ENCODE measurements at regions not wholly inside any gene's neighbourhood (a gene's known extent, or its start where the extent isn't known, plus 50 kb on each side); places are given as distances from the start of the nearest gene placed in this dataset.
"Not testable (repeated sequence)": the region's sequence is repeated elsewhere in the genome, so short reads cannot be mapped to it uniquely, and the experiment has no call there.

DNA sequence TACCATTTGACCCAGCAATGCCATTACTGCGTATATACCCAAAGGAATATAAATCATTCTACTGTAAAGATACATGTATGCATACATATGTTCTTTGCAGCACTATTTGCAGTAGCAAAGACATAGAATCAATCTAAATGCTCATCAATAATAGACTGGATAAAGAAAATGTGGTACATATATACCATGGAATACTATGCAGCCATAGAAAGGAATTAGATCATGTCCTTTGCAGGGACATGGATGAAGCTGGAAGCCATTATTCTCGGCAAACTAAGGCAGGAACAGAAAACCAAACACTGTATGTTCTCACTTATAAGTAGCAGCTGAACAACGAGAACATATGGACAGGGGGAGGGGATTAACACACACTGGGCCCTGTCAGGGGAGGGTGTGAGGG, 54.8 kb upstream of the ZNF30 start:
- DNase-seq (ENCODE audit: low spot score); ATAC-seq: not testable (repeated sequence)

DNA sequence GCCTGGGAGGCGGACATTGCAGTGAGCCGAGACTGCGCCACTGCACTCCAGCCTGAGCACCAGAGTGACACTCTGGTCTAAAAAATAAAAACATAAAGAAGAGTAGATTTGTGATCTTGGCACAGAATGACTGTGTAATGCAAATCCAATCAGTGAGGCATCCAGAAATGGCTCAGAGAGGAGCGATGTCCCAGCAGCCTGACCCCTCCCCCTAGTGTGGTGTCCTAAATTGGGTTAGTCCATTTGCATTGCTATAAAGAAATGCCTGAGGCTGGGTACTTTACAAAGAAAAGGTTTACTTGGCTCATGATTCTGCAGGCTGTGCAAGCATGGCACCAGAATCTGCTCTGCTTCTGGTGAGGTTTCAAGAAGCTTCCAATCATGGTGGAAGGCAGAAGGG, 59.1 kb upstream of the ZNF30 start:
- no peak for ATAC-seq
- DNase-seq (ENCODE audit: low spot score), result no peak

DNA sequence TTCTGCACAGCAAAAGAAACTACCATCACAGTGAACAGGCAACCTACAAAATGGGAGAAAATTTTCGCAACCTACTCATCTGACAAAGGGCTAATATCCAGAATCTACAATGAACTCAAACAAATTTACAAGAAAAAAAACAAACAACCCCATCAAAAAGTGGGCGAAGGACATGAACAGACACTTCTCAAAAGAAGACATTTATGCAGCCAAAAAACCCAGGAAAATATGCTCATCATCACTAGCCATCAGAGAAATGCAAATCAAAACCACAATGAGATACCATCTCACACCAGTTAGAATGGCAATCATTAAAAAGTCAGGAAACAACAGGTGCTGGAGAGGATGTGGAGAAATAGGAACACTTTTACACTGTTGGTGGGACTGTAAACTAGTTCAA, 61.5 kb upstream of the ZNF30 start:
- DNase-seq (ENCODE audit: low spot score); ATAC-seq: not testable (repeated sequence)

DNA sequence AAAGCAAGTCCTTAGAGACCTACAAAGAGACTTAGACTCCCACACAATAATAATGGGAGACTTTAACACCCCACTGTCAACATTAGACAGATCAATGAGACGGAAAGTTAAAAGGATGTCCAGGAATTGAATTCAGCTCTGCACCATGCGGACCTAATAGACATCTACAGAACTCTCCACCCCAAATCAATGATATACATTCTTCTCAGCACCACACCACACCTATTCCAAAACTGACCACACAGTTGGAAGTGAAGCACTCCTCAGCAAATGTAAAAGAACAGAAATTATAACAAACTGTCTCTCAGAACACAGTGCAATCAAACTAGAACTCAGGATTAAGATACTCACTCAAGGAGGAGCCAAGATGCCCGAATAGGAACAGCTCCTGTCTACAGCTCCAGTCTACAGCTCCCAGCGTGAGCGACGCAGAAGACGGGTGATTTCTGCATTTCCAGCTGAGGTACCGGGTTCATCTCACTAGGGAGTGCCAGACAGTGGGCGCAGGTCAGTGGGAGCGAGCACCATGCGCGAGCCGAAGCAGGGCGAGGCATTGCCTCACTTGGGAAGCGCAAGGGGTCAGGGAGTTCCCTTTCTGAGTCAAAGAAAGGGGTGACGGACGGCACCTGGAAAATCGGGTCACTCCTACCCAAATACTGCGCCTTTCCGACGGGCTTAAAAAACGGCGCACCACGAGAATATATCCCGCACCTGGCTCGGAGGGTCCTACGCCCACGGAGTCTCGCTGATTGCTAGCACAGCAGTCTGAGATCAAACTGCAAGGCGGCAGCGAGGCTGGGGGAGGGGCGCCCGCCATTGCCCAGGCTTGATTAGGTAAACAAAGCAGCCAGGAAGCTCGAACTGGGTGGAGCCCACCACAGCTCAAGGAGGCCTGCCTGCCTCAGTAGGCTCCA, 66.6 kb upstream of the ZNF30 start:
- ATAC-seq; DNase-seq (ENCODE audit: low spot score): not testable (repeated sequence)

DNA sequence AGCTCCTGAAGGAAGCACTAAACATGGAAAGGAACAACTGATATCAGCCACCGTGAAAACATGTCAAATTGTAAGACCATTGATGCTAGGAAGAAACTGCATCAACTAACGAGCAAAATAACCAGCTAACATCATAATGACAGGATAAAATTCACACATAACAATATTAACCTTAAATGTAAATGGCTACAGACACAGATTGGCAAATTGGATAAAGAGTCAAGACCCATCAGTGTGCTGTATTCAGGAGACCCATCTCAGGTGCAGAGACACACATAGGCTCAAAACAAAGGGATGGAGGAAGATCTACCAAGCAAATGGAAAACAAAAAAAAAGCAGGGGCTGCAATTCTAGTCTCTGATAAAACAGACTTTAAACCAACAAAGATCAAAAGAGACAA, 67.4 kb upstream of the ZNF30 start:
- not testable (repeated sequence) for ATAC-seq

DNA sequence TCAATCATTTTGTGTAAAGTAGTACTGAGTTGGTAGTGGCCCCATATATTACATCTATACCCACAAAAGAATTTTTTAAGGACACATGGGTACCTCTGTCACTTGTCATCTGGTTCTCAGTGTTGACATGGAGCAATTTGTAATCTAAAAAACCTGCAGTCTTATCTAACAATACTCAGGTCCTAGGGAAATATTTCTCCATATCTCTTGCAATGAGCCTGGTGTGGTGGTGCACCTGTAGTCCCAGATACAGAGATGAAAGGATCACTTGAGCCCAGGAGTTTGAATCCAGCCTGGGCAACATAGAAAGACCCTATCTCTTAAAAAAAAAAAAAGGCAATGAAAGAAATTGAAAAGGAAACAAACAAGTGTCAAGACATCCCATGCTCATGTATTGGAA, 70.7 kb upstream of the ZNF30 start:
- no peak for DNase-seq (ENCODE audit: low spot score)
- ATAC-seq, result no peak

More for the DNA sequence above, 67.4 kb upstream of the ZNF30 start:
- DNase-seq (ENCODE audit: low spot score), result not testable (repeated sequence)

DNA sequence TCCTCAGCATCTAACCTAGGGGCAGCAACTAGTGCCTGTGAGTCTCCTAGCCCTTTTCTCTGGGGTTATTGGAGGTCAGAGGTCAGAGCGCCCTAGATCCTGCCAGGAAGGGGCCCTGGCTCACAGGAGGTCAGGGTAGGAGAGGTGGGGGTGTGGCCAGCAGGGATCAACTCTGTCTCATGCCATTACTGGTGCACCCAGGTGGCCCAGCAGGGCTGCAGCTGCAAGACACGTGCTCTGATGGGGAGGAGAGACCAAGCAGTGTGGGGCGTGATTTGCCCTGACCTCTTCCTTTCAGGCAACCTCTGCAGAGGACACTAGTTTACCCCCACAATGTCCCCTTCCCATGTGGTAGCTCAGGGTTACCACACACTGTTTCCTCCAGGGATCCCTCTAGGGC, 73.3 kb upstream of the ZNF30 start:
- no peak for ATAC-seq
- no peak for DNase-seq (ENCODE audit: low spot score)

DNA sequence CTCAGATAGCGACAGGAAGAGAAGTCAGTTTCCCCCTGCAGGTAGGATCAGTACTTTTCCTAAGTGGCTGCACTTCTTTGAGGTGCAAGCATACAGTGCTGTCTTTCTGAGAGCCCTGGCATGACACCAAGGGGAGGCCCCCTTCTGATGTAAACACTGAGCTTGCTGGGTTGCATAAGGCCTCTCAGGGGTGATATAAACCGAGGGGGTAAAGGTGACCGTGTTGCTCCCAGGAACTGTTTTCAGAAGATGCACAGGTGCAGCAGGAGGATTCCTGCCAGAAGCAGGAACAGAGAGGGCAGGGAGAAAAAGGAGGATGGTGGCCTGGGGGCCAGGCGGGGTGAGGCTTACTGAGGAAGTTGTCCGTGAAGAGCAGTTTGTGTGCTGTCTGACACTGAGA, 74.0 kb upstream of the ZNF30 start:
- no peak for DNase-seq (ENCODE audit: low spot score)
- no peak for ATAC-seq

DNA sequence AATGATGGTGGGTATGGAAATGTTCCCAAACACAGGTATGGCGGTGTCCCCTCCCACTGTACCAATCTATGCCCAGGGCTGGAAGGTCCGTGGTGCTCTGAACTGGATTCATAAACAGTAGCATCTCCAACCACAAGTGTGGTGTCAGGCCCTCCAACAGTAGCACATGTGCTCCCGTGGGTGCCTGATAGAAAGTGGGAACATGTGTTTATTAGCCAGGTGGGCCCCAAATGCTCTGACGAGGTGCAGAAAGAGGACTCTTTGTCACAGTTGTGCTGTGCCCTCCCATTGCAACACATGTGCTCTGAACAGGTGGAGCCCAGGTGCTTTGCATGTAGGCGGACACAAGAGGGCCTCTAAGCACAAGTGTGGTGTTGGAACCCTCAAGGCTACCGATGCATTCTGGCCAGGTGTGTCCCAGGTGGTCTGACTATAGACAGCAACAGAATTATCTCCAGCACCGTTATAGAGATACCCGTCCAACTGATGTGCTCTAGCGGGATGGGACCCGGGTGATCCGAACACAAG, 75.4 kb upstream of the ZNF30 start:
- DNase-seq (ENCODE audit: low spot score) (no peak), ATAC-seq (peak; percentile 55)

DNA sequence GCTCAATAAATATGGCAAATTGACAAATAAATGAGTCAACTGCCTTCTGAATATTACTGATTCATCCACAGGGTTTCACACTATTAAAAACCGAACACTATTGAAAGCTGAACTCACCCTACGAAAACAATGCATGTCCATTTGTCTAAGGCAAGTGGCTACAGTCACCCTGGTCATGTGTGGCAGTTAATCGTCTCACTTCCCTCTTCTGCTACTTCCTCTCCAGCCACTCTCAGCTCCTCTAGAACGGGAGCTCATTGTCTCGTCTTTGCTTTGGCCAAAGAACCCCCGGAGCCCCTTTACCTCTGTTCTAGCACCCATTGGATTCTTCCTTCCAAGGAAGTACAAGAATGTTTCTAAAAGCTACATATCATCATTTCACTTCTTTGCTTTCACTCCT, 74.4 kb upstream of the ZNF599 start:
- DNase-seq (ENCODE audit: low spot score) (no peak), ATAC-seq (no peak)

DNA sequence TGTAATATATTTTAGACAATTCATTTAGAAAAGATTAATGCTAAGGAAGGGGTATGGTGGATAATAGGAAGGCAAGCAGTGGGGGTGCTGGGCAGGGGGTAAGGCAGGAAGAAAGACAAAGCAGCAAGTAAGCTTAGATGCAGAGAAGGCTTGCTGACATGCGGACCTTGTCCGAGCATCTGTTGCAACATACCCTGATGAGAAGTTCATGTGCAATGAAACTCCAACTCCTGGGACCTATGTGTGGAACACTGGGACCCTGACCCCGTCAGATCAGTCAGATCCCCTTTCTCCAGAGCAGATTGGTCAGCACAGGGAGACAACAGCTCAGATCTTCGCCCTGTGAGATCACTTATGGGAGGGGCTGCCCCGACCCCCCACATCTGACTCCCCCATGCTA, 71.3 kb upstream of the ZNF599 start:
- no peak for DNase-seq (ENCODE audit: low spot score)
- ATAC-seq, result no peak

DNA sequence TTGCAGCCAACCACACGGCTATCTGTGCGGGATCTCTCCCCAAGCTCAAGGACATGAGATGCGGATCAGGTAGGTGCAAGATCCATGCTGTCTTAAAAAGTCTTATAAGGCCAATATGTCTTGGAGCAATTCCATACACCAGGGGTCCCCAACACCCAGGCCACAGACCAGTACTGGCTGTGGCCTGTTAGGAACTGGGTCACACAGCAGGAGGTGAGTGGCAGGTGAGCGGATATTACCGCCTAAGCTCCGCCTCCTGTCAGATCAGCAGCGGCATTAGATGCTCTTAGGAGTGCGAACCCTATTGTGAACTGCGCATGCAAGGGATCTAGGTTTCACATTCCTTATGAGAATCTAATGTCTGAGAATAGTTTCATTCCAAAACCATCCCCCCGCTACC, 68.8 kb upstream of the ZNF599 start:
- DNase-seq (ENCODE audit: low spot score) (no peak), ATAC-seq (no peak)

DNA sequence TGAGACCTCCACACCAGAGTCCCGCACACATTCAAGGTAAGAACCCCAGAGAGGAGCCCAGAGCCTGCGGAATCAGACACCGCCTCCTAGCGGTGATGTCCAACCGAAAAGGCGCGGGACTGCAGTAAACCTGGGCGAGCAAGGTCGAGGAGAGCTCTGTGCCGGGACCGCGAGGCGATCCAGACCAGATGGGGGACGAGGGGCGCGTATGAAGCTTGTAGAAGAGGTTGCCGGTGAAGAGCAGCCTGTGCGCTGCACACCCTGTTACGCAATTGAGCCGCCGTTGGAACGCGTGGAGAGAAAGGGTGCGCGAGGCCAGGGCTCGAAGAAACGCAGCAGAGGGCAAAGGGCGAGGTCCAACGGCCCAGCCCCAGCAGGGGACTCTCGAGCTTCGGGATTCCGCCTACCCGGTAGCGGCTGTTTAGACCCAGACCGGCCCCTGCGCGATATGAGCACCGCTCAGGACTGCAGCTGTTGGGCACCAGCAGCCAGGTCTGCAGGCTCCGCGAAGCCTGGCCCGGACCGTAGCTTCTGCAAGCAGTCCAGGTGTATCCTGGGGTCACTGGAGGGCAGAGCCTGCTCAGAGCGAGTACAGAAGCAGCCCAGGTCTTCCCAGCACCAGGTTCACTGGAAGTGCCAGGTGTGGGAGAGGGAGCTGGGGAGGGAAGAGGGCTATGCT, 65.9 kb upstream of the ZNF599 start:
- peak; percentile 86 for ATAC-seq
- DNase-seq (ENCODE audit: low spot score), result peak; percentile 67

DNA sequence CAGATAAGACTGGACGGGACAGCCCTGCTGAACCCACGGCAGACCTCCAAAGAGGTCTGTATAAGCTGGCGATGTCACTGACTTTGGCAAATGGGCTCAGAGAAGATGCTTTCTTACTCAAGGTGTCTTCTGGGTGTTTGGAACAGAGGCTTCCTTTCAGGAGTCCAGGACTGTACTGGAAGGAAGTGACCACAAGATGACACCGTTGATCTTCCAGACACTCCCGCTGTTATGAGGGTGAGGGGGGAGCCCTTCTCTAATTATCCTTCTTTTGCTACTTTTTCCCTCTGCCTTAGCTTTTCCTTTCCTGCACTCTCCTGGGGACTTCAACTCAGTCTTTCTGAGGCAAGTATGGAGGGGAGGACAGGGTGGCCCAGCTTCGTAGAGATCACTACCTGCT, 65.2 kb upstream of the ZNF599 start:
- ATAC-seq, result peak; percentile 49

DNA sequence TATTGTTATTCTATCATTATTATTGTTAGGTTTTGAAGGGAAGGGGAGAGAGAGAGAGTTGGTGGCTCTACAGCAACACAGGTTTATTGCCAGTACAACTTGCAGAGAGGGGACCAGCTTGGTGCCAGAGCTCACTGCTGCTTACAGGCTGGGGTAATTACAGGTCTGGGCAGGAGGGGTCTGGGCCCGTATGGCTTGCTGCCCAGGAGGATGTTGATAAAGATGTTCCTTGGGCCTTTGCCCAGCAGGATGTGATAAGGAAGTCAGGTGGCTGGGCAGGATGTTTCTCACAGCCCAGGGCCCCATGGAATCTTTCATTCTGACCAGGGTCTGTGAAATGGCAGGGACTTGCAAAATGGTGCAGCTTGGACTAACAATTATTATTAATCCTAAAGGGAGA, 64.2 kb upstream of the ZNF599 start:
- ATAC-seq, result peak; percentile 24
- DNase-seq (ENCODE audit: low spot score), result no peak

More for the DNA sequence above, 65.2 kb upstream of the ZNF599 start:
- DNase-seq (ENCODE audit: low spot score), result no peak

DNA sequence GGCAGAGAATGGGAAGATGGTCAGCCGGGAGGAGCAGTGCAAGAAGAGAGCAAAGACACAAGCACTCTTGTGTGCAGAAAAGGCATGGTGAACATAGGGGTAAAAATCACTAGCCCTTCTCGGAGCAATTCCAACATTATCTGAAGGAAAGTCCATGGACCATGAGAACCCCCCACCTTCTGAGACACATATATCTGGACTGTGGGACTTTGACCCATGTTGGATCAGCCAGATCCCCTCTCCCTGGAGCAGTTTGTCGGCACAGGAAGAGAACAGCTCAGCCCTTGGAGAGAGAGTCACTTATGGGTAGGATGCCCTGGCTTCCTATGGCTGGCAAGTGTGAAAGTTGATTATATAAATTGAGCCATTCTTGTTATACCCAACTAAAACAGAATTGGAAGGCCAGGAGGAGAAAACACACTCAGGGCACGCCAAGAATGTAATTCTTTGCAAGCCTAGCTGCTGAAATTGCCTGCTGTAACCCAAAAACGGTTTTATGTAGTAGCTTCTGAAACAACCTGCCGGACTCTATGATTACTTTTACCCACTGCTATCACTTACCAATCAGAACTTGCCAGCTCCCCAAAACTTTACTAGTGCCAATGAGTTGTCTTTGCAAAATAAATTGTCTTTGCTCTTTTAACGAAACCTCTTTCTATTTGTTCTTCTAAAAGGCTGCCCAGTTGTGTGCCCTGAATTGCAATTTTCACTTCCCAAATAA, 62.8 kb upstream of the ZNF599 start:
- ATAC-seq (no peak), DNase-seq (ENCODE audit: low spot score) (no peak)

DNA sequence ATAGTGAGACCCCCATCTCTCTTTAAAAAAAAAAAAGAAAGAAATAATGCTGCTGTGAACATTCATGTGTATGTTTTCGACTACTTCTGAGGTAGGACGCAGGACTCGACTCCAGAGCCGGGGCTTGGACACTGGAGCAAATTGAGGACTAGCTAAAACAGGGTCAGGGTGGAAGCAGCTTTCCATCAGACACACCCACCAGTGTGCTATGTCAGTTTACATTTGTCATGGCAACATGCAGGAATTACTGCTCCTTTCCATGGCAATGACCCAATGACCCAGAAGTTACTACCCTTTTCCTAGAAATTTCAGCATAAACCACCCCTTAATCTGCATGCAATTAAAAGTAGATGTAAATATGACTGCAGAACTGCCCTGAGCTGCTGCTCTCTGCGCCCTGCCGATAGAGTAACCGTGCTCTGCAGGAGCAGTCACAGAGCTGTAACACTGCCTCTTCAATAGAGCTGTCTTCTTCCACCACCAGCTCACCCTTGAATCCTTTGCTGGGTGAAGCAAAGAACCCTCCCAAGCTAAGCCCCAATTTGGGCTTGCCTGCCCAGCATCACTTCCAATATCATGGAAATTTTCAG, 61.6 kb upstream of the ZNF599 start:
- no peak for ATAC-seq
- no peak for DNase-seq (ENCODE audit: low spot score)

DNA sequence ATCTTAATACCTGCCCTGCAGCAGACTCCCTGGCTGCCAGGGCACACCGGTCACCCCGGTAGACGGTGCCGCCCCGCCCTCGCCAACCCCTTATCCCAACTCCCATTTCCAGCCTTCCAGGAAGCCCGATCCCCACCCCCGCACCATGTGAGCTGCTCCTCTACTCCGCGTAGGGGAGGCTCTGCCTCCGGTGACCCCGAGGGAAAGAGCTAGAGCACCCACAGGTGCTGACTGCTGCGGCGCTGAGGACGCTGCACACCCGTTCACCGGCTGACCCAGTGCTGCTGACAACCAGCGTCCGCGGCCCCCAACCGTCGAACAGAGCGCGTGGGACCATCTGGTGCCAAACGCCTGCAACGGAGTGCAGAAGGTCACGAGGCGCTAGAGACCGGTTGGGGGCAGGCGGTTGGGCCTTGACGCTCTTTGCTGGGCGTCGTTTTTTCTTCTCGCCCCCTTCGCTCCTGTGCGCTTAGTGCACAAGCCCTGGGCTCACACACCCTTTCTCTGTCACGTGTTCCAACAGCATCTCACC, 59.6 kb upstream of the ZNF599 start:
- ATAC-seq (no peak), DNase-seq (ENCODE audit: low spot score) (no peak)

DNA sequence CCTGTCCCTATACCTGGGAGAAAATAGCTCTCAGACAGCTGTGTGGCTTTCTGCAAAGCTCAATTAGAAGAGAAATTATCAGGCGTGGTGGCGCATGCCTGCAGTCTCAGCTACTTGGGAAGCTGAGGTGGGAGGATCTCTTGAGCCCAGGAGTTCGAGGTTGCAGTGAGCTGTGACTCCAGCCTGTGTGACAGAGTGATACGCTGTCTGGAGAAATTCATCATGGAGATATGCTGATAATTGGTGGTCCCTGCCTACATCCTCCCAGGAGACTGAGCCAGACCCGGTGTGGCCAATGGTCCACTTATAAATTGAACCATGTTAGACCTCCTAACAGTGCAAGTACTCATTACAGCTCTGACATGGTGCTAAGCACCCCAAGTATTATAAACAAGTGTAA, 58.7 kb upstream of the ZNF599 start:
- DNase-seq (ENCODE audit: low spot score), result no peak
- ATAC-seq, result no peak

DNA sequence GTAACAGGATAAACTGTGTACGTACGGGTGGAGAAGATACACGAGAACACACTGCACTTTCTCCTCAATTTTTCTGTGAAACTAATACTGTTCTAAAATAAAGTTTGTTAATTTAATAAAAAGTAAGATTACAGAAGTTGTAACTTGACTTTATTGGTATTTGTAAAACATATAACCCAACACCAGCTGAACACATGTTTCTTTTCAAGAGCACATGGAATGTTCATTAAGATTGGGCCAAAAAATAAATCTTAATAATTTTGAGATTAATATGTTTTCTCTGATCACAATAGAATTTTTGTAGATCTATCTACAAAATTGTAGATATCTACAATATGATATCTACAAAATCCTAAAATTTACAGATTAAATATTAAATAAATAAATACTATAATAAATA, 55.1 kb upstream of the ZNF599 start:
- DNase-seq (ENCODE audit: low spot score) (no peak), ATAC-seq (no peak)

DNA sequence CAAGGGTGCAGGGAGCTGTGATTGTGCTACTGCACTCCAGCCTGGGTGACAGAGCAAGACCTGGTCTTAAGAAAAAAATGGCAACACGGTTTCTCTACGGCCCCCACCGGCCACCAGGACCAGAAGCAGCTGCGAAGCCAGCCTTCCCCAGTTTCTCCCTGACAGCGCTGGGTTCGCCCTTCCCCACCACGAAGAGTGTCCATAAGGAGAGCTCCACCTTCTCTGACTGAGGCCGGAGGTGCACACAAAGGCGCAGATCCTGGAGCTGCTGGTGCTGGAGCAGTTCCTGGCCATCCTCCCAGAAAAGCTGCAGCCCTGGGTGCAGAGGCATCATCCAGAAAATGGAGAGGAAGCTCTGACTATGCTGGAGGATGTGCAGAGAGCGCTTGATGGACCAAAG, 52.2 kb upstream of the ZNF599 start:
- ATAC-seq, result no peak
- no peak for DNase-seq (ENCODE audit: low spot score)

Measured in left lobe of liver (tissue), 2 donors.